A549 (cell line): ENCODE measurements at regions not wholly inside any gene's neighbourhood (a gene's known extent, or its start where the extent isn't known, plus 50 kb on each side); places are given as distances from the start of the nearest gene placed in this dataset.
"Not testable (repeated sequence)": the region's sequence is repeated elsewhere in the genome, so short reads cannot be mapped to it uniquely, and the experiment has no call there.

Source experiments
- EP300 ChIP-seq, 2 experiments: fragments of >200 bp; sonication (Bioruptor Twin); formaldehyde crosslinking; IDR thresholded peaks; 2 replicates in 1 of 2; 3 replicates in 1 of 2; pipeline ENCODE4 v1.6.1; 2016 to 2017
- JUNB ChIP-seq: fragments of >200 bp; sonication (Bioruptor Twin); formaldehyde crosslinking; IDR thresholded peaks from 2 replicates; pipeline ENCODE4 v1.6.1; 2016
- KDM1A ChIP-seq: fragments of 200-600 bp; sonication (generic); IDR thresholded peaks from 2 replicates; pipeline ENCODE4 v1.6.1; 2016; ENCODE audit warnings: low read depth, mild to moderate bottlenecking
- MAFK ChIP-seq: fragments of 450-650 bp; IDR thresholded peaks from 2 replicates; pipeline ENCODE4 v1.6.1; 2014; ENCODE audit not compliant: partially characterized antibody
- NPAS2 ChIP-seq: fragments of 250-450 bp; sonication (Bioruptor Pico); IDR thresholded peaks from 2 replicates; pipeline ENCODE4 v1.8.0; 2022; ENCODE audit warnings: mild to moderate bottlenecking, moderate library complexity, borderline replicate concordance
- POLR2A ChIP-seq: IDR thresholded peaks from 2 replicates; pipeline ENCODE4 v1.6.1; 2012; ENCODE audit warnings: mild to moderate bottlenecking, low read length
- RCOR1 ChIP-seq: fragments of 150-350 bp; IDR thresholded peaks from 2 replicates; pipeline ENCODE4 v1.6.1; 2014; ENCODE audit warnings: antibody characterized with exemption, low read length, low read depth
- RFX5 ChIP-seq: fragments of 450-650 bp; IDR thresholded peaks from 2 replicates; pipeline ENCODE4 v1.7.1; 2014; ENCODE audit warnings: antibody characterized with exemption, mild to moderate bottlenecking, moderate library complexity
- RNF2 ChIP-seq: fragments of 200-600 bp; sonication (generic); IDR thresholded peaks from 2 replicates; pipeline ENCODE4 v1.6.1; 2016; ENCODE audit warnings: low read depth, mild to moderate bottlenecking, antibody characterized with exemption, moderate library complexity, borderline replicate concordance
- SMC3 ChIP-seq: fragments of >200 bp; sonication (Bioruptor Twin); formaldehyde crosslinking; IDR thresholded peaks from 3 replicates; pipeline ENCODE4 v1.6.1; 2018; ENCODE audit warnings: inconsistent platforms
- TF ChIP-seq, protein P1 (sequence below): IDR thresholded peaks from 2 replicates; pipeline ENCODE4 v1.6.1; 2012; ENCODE audit warnings: low read depth, borderline replicate concordance
- TF ChIP-seq, protein P2 (sequence below): fragments of >200 bp; sonication (Bioruptor Twin); formaldehyde crosslinking; IDR thresholded peaks from 3 replicates; pipeline ENCODE4 v1.5.1; 2016
- TF ChIP-seq, protein P3 (sequence below): fragments of 250-450 bp; sonication (Bioruptor Pico); IDR thresholded peaks from 2 replicates; pipeline ENCODE4 v1.5.0; 2021; ENCODE audit warnings: mild to moderate bottlenecking, moderate library complexity, borderline replicate concordance
- TF ChIP-seq, protein P4 (sequence below): fragments of 200-600 bp; sonication (generic); IDR thresholded peaks from 2 replicates; pipeline ENCODE4 v1.6.1; 2016; ENCODE audit warnings: antibody characterized with exemption, mild to moderate bottlenecking, moderate library complexity

DNA sequence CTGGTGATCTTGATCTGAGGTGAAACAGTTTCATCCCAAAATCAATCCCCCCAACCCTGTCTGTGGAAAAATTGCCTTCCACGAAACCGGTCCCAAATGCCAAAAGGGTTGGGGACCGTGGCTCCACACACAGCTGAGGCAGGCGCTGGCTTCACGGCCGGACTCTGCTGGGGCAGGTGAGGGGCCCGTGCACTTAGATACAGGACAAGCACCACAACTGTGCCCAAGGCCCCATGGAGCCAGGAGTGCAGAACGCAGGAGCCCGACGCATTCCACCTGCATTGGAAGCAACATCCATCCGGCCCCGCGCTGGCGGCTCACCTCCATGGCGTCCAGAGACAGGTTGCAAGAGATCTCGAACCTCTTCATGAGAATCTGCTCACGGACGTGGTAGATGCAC, 5384.4 kb upstream of the TPTE start:
- not testable (repeated sequence) for TF ChIP-seq SMC3; MAFK; NPAS2 (CRISPR knock-in tag); EP300 (IDR thresholded peaks at IDR 0.05); KDM1A; POLR2A; JUNB; RNF2; RCOR1; RFX5
- TF ChIP-seq, protein P1, sequence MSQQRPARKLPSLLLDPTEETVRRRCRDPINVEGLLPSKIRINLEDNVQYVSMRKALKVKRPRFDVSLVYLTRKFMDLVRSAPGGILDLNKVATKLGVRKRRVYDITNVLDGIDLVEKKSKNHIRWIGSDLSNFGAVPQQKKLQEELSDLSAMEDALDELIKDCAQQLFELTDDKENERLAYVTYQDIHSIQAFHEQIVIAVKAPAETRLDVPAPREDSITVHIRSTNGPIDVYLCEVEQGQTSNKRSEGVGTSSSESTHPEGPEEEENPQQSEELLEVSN = not testable (repeated sequence)
- TF ChIP-seq, protein P2, sequence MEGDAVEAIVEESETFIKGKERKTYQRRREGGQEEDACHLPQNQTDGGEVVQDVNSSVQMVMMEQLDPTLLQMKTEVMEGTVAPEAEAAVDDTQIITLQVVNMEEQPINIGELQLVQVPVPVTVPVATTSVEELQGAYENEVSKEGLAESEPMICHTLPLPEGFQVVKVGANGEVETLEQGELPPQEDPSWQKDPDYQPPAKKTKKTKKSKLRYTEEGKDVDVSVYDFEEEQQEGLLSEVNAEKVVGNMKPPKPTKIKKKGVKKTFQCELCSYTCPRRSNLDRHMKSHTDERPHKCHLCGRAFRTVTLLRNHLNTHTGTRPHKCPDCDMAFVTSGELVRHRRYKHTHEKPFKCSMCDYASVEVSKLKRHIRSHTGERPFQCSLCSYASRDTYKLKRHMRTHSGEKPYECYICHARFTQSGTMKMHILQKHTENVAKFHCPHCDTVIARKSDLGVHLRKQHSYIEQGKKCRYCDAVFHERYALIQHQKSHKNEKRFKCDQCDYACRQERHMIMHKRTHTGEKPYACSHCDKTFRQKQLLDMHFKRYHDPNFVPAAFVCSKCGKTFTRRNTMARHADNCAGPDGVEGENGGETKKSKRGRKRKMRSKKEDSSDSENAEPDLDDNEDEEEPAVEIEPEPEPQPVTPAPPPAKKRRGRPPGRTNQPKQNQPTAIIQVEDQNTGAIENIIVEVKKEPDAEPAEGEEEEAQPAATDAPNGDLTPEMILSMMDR = not testable (repeated sequence)
- TF ChIP-seq, protein P3, sequence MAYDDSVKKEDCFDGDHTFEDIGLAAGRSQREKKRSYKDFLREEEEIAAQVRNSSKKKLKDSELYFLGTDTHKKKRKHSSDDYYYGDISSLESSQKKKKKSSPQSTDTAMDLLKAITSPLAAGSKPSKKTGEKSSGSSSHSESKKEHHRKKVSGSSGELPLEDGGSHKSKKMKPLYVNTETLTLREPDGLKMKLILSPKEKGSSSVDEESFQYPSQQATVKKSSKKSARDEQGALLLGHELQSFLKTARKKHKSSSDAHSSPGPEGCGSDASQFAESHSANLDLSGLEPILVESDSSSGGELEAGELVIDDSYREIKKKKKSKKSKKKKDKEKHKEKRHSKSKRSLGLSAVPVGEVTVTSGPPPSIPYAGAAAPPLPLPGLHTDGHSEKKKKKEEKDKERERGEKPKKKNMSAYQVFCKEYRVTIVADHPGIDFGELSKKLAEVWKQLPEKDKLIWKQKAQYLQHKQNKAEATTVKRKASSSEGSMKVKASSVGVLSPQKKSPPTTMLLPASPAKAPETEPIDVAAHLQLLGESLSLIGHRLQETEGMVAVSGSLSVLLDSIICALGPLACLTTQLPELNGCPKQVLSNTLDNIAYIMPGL (CRISPR knock-in tag) = not testable (repeated sequence)
- TF ChIP-seq, protein P4, sequence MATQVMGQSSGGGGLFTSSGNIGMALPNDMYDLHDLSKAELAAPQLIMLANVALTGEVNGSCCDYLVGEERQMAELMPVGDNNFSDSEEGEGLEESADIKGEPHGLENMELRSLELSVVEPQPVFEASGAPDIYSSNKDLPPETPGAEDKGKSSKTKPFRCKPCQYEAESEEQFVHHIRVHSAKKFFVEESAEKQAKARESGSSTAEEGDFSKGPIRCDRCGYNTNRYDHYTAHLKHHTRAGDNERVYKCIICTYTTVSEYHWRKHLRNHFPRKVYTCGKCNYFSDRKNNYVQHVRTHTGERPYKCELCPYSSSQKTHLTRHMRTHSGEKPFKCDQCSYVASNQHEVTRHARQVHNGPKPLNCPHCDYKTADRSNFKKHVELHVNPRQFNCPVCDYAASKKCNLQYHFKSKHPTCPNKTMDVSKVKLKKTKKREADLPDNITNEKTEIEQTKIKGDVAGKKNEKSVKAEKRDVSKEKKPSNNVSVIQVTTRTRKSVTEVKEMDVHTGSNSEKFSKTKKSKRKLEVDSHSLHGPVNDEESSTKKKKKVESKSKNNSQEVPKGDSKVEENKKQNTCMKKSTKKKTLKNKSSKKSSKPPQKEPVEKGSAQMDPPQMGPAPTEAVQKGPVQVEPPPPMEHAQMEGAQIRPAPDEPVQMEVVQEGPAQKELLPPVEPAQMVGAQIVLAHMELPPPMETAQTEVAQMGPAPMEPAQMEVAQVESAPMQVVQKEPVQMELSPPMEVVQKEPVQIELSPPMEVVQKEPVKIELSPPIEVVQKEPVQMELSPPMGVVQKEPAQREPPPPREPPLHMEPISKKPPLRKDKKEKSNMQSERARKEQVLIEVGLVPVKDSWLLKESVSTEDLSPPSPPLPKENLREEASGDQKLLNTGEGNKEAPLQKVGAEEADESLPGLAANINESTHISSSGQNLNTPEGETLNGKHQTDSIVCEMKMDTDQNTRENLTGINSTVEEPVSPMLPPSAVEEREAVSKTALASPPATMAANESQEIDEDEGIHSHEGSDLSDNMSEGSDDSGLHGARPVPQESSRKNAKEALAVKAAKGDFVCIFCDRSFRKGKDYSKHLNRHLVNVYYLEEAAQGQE = not testable (repeated sequence)
